ENCODE measurements at regions not wholly inside any gene's neighbourhood (a gene's known extent, or its start where the extent isn't known, plus 50 kb on each side); places are given as distances from the start of the nearest gene placed in this dataset.

- ChIA-PET CTCF (interaction anchor here (0.9 kb wide), 1 partner anchor 21 kb away, joined by 3 read pairs; no protein-coding TSS in a partner anchor), POLR2A (no interaction called here)
- TF ChIP-seq ARNT (IDR thresholded peaks at IDR 0.05) = no peak
- no peak for DNase-seq (ENCODE audit: extremely low spot score)
Measured at GRCh38 chr11:96706761-96707160, 316.9 kb downstream of the JRKL start.

GRCh38 chr11:96707273-96707672 is 317.5 kb downstream of the JRKL start:
- POLR2A ChIA-PET = no interaction called here
- TF ChIP-seq HDGF (IDR thresholded peaks at IDR 0.05; ENCODE audit: borderline replicate concordance) (no peak), CTBP1 (IDR thresholded peaks at IDR 0.05; ENCODE audit: borderline replicate concordance) (no peak), FOXA1 (IDR thresholded peaks at IDR 0.05) (no peak), SP1 (IDR thresholded peaks at IDR 0.05) (no peak), ELF4 (IDR thresholded peaks at IDR 0.05) (no peak), TARDBP (IDR thresholded peaks at IDR 0.05) (no peak), FOXM1 (IDR thresholded peaks at IDR 0.05; ENCODE audit: borderline replicate concordance) (no peak), NFRKB (IDR thresholded peaks at IDR 0.05) (no peak), LEF1 (IDR thresholded peaks at IDR 0.05; ENCODE audit: borderline replicate concordance) (no peak), FOXK2 (IDR thresholded peaks at IDR 0.05) (no peak), BHLHE40 (IDR thresholded peaks at IDR 0.05; ENCODE audit: borderline replicate concordance) (no peak), ZNF384 (IDR thresholded peaks at IDR 0.05) (no peak), SUZ12 (IDR thresholded peaks at IDR 0.05) (no peak), ARNT (IDR thresholded peaks at IDR 0.05) (no peak), L3MBTL2 (conservative IDR thresholded peaks at IDR 0.05) (no peak)
- TF ChIP-seq, protein P1, sequence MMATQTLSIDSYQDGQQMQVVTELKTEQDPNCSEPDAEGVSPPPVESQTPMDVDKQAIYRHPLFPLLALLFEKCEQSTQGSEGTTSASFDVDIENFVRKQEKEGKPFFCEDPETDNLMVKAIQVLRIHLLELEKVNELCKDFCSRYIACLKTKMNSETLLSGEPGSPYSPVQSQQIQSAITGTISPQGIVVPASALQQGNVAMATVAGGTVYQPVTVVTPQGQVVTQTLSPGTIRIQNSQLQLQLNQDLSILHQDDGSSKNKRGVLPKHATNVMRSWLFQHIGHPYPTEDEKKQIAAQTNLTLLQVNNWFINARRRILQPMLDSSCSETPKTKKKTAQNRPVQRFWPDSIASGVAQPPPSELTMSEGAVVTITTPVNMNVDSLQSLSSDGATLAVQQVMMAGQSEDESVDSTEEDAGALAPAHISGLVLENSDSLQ (IDR thresholded peaks at IDR 0.05) = no peak
- DNase-seq (ENCODE audit: extremely low spot score) = no peak
- CTCF ChIA-PET = interaction anchor here (0.6 to 0.9 kb wide), 2 partner anchors 20 to 244 kb away, joined by 3 to 6 read pairs; no protein-coding TSS in a partner anchor

DNA sequence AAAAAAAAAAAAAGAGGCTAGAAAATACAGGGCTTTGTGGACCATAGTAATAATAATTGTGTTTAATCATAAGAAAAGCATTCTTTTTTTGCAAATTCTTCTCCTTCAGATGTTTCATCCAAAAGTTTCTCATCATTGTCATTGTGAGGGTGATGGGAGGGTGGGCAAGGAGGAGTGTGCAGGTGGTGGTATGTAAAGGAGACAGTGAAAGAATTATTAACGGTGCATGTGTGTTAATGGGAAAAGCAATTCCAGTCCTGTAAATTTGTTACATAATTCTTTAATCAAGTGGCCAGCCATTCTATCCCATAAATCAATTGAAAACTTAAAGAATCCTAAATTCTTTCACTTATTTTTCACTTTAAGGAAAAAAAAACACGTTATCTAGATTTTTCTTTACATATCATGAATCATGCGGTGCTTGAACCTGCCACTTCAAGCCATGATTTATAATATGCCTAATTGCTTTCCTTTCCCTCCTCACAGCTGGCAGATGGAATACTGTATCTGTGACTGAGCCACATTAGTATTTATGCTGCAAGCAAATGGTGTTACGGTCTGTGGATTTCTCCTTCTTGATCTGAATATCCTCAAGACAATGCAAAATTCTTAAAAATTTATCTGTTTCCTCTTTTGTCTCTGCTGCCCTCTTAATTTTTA is 318.5 kb downstream of the JRKL start:
- no peak for TF ChIP-seq CTBP1 (IDR thresholded peaks at IDR 0.05; ENCODE audit: borderline replicate concordance)
- TF ChIP-seq SUZ12 (IDR thresholded peaks at IDR 0.05) = no peak
- no peak for TF ChIP-seq FOXK2 (IDR thresholded peaks at IDR 0.05)
- no peak for TF ChIP-seq TARDBP (IDR thresholded peaks at IDR 0.05)
- TF ChIP-seq, protein P1 (IDR thresholded peaks at IDR 0.05) = no peak
- TF ChIP-seq ELF4 (IDR thresholded peaks at IDR 0.05) = no peak
- no peak for TF ChIP-seq FOXA1 (IDR thresholded peaks at IDR 0.05)
- no peak for TF ChIP-seq ZNF384 (IDR thresholded peaks at IDR 0.05)
- TF ChIP-seq ARNT (IDR thresholded peaks at IDR 0.05) = no peak
- no peak for TF ChIP-seq NFRKB (IDR thresholded peaks at IDR 0.05)
- no peak for TF ChIP-seq HDGF (IDR thresholded peaks at IDR 0.05; ENCODE audit: borderline replicate concordance)
- no peak for TF ChIP-seq L3MBTL2 (conservative IDR thresholded peaks at IDR 0.05)
- POLR2A ChIA-PET = no interaction called here
- CTCF ChIA-PET = no interaction called here
- no peak for DNase-seq (ENCODE audit: extremely low spot score)

DNA sequence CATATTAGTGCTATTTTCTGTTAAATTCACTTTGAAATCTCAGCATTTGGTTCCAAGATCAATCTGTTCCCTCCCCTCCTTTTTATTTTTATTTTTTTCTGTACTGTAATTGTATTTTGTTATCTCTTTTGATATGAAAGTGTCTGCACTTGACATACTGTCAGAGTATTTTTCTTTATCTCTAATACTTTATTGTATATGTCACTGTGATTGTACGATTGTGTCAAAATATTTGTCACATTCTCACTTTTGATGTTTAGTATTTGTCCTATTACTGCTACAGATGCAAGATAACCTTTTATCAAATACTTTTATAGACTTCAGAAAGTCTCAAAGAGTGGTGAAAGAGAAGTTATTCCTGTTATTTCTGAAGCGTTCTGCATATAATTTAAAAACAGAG is 323.5 kb downstream of the JRKL start:
- no peak for TF ChIP-seq FOXK2 (IDR thresholded peaks at IDR 0.05)
- no peak for TF ChIP-seq SP1 (IDR thresholded peaks at IDR 0.05)
- TF ChIP-seq ARNT (IDR thresholded peaks at IDR 0.05) = no peak
- TF ChIP-seq, protein P1 (IDR thresholded peaks at IDR 0.05) = no peak
- no peak for TF ChIP-seq CTBP1 (IDR thresholded peaks at IDR 0.05; ENCODE audit: borderline replicate concordance)
- TF ChIP-seq BHLHE40 (IDR thresholded peaks at IDR 0.05; ENCODE audit: borderline replicate concordance) = no peak
- no peak for TF ChIP-seq HDGF (IDR thresholded peaks at IDR 0.05; ENCODE audit: borderline replicate concordance)
- no peak for TF ChIP-seq TARDBP (IDR thresholded peaks at IDR 0.05)
- TF ChIP-seq ELF4 (IDR thresholded peaks at IDR 0.05) = no peak
- POLR2A ChIA-PET = no interaction called here
- no peak for DNase-seq (ENCODE audit: extremely low spot score)
- CTCF ChIA-PET = no interaction called here

- no peak for TF ChIP-seq FOXM1 (IDR thresholded peaks at IDR 0.05; ENCODE audit: borderline replicate concordance)
- POLR2A ChIA-PET = no interaction called here
- DNase-seq (ENCODE audit: extremely low spot score) = no peak
- CTCF ChIA-PET = no interaction called here
Measured at GRCh38 chr11:96714689-96715088, 324.9 kb downstream of the JRKL start.

GRCh38 chr11:96715208-96715607 is 325.4 kb downstream of the JRKL start:
- TF ChIP-seq ELF4 (IDR thresholded peaks at IDR 0.05) = no peak
- TF ChIP-seq SP1 (IDR thresholded peaks at IDR 0.05) = no peak
- TF ChIP-seq CTBP1 (IDR thresholded peaks at IDR 0.05; ENCODE audit: borderline replicate concordance) = no peak
- no peak for TF ChIP-seq SUZ12 (IDR thresholded peaks at IDR 0.05)
- no peak for TF ChIP-seq L3MBTL2 (conservative IDR thresholded peaks at IDR 0.05)
- TF ChIP-seq TARDBP (IDR thresholded peaks at IDR 0.05) = no peak
- no peak for TF ChIP-seq ARNT (IDR thresholded peaks at IDR 0.05)
- TF ChIP-seq, protein P1 (IDR thresholded peaks at IDR 0.05) = no peak
- DNase-seq (ENCODE audit: extremely low spot score) = no peak
- POLR2A ChIA-PET = no interaction called here
- CTCF ChIA-PET = no interaction called here
